Memory B cell (primary cell): ENCODE measurements at regions not wholly inside any gene's neighbourhood (a gene's known extent, or its start where the extent isn't known, plus 50 kb on each side); places are given as distances from the start of the nearest gene placed in this dataset.

Source experiments
- ATAC-seq: fragments of 150-1000 bp; cut with Tn5 transposase; 2 replicates; pipeline ENCODE4 v1.10.0; 2021; ENCODE audit warnings: low read depth, mild to moderate bottlenecking, moderate library complexity
- DNase-seq, 2 donors: peaks; one replicate each; pipeline ENCODE4 v3.0.0; 2022; ENCODE audit warnings: low spot score in 2 of 2
- H3K27ac Mint-ChIP-seq: one replicate; pipeline ENCODE4 v1.8.0; 2022; ENCODE audit warnings: mild to moderate bottlenecking, moderate library complexity, mixed read lengths
- H3K27me3 Mint-ChIP-seq: one replicate; pipeline ENCODE4 v1.8.0; 2022; ENCODE audit warnings: mixed read lengths
- H3K36me3 Mint-ChIP-seq: one replicate; pipeline ENCODE4 v1.8.0; 2022; ENCODE audit warnings: mild to moderate bottlenecking, mixed read lengths
- H3K4me1 Mint-ChIP-seq: one replicate; pipeline ENCODE4 v1.8.0; 2022; ENCODE audit warnings: mixed read lengths
- H3K4me3 Mint-ChIP-seq: one replicate; pipeline ENCODE4 v1.8.0; 2022; ENCODE audit warnings: mild to moderate bottlenecking, moderate library complexity, mixed read lengths
- H3K9me3 Mint-ChIP-seq: one replicate; pipeline ENCODE4 v1.8.0; 2022; ENCODE audit warnings: mixed read lengths

DNA sequence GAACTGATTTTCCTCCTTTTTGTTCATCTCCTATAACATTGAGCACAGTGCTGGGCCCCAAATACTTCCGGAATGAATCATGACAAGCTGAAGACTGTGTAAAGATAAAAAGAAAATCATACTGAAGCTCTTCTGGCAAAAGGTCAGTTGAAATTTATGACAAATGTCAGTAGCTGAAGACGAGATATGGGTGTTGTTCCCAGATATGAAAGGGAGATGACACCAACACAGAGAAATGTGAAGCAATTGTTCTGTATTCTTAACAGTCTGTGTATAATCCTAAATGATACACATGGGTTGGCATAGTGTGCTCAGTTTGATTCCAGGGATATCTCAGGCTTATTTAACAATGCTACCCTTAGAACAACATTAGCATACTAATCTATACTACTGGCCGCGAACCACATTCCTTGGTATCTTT is 170.5 kb upstream of the PITX2 start:
- H3K36me3 Mint-ChIP-seq, result no peaks in the 10 kb centered on the region
- DNase-seq, result no peak

DNA sequence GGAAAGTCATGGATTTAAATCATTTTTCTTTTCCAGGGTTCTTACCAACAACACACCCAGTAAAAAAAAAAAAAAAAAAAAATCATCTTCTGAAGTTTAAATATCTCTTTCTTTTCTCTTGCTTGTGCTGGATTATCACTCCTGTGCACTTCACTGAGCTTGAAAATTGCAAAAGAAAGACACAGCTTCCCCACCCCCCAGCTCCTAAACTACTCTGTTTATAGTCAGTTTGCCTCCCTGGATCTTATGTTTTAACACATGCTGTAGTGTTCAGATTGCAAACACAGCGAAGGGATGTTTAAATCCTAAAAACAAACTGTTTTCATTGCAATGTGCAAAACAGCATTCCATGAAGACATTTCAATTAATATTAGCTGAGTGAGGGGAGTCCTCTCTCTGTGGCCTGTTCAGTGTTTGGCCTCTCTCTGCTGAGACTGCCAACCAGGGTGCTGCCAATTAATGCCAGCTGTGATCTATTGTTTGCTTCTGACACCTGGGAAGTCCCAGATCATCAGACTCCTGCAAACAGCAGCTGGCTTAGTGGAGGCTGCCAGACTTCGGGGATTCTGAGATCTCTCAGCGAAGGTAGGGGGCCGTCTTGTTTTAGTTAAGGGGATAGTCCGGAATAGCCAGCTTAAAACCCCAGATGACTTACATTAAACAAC is 171.1 kb upstream of the PITX2 start:
- H3K27me3 Mint-ChIP-seq, result peaks cover 7% of the 10 kb centered on the region
- ATAC-seq (no peak), DNase-seq (no peak)
- H3K4me3 Mint-ChIP-seq, result no peak overlapping the region
- H3K27ac Mint-ChIP-seq, result no peak overlapping the region
- H3K4me1 Mint-ChIP-seq, result no peaks in the 10 kb centered on the region
- no peaks in the 10 kb centered on the region for H3K36me3 Mint-ChIP-seq
- H3K9me3 Mint-ChIP-seq, result peaks cover 1% of the 10 kb centered on the region

More for the DNA sequence above, 170.5 kb upstream of the PITX2 start:
- peaks cover 1% of the 10 kb centered on the region for H3K9me3 Mint-ChIP-seq
- H3K27ac Mint-ChIP-seq, result no peak overlapping the region
- H3K4me3 Mint-ChIP-seq, result no peak overlapping the region
- peaks cover 6% of the 10 kb centered on the region for H3K27me3 Mint-ChIP-seq
- ATAC-seq, result no peak
- no peaks in the 10 kb centered on the region for H3K4me1 Mint-ChIP-seq

DNA sequence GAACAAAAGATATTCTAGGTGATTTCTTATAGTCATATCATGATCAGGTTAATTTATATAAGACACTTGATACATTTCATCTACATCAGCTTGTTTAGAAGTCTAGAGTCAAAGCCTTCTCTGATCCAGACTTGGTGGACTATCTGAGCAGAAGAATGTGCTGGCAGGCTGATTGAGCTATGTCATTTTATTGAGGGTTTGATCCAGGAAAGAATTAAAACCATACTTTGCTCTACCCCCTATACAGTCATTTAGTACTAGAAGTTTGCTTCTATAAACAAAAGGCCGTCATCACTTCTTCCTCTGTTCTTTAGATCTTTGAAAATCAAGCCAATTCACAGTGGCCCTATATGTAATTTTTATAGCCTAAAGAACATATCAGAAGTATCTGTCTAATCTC is 173.1 kb upstream of the PITX2 start:
- H3K27me3 Mint-ChIP-seq, result peaks cover 1% of the 10 kb centered on the region
- no peaks in the 10 kb centered on the region for H3K36me3 Mint-ChIP-seq
- DNase-seq, result no peak
- no peak for ATAC-seq
- H3K27ac Mint-ChIP-seq, result no peak overlapping the region
- no peaks in the 10 kb centered on the region for H3K4me1 Mint-ChIP-seq
- no peak overlapping the region for H3K4me3 Mint-ChIP-seq
- no peaks in the 10 kb centered on the region for H3K9me3 Mint-ChIP-seq

GRCh38 chr4:110797486-110797885 is 174.6 kb upstream of the PITX2 start:
- Mint-ChIP-seq H3K4me3 (no peak overlapping the region), H3K27me3 (peaks cover 1% of the 10 kb centered on the region), H3K4me1 (no peaks in the 10 kb centered on the region), H3K27ac (no peak overlapping the region), H3K36me3 (no peaks in the 10 kb centered on the region), H3K9me3 (no peaks in the 10 kb centered on the region)
- DNase-seq (no peak), ATAC-seq (no peak)

GRCh38 chr4:110798687-110799086 is 175.8 kb upstream of the PITX2 start:
- Mint-ChIP-seq H3K27ac (no peak overlapping the region), H3K4me1 (no peaks in the 10 kb centered on the region), H3K27me3 (peaks cover 1% of the 10 kb centered on the region), H3K36me3 (no peaks in the 10 kb centered on the region), H3K9me3 (no peaks in the 10 kb centered on the region), H3K4me3 (no peak overlapping the region)
- ATAC-seq, result no peak
- DNase-seq, result no peak

DNA sequence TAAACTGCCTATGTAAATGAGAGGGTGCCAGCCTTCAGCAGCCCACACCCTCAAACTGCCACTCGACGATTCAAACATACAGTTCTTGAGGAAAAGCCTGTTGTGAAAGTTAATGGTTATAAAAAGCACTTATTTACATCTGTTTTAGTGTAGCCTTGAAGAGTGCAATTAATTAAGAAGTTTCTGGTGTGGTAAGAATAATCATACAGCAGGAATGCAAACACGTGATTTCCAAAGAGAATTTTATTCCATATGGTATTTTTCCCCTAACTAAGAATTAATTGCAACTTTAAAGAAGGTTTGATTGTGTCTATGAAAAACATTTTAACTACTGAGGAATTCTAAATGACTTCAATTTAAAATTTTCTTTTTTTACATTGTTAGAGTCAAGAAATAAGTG is 176.3 kb upstream of the PITX2 start:
- ATAC-seq, result no peak

DNA sequence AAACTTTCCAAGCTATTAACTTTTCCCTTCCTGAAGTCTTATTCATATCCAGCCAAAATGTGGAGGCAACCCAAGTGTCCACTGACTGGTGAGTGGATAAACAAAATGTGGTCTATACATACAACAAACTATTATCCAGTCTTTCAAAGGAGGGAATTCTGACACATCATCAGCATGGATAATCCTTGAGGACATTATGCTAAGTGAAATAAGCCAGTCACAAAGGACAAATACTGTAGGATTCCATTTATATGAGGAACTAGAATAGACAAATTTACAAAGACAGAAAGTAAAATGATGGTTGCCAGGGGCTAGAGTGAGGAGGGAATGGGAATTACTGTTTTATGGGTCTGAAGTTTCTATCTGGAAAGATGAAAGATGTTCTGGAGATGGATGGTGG is 178.7 kb upstream of the PITX2 start:
- no peak for ATAC-seq
- no peak overlapping the region for H3K27ac Mint-ChIP-seq
- DNase-seq, result no peak

More for the DNA sequence above, 176.3 kb upstream of the PITX2 start:
- Mint-ChIP-seq H3K36me3 (no peaks in the 10 kb centered on the region), H3K4me3 (no peak overlapping the region), H3K27me3 (peaks cover 1% of the 10 kb centered on the region), H3K9me3 (no peaks in the 10 kb centered on the region), H3K27ac (no peak overlapping the region), H3K4me1 (no peaks in the 10 kb centered on the region)
- no peak for DNase-seq

DNA sequence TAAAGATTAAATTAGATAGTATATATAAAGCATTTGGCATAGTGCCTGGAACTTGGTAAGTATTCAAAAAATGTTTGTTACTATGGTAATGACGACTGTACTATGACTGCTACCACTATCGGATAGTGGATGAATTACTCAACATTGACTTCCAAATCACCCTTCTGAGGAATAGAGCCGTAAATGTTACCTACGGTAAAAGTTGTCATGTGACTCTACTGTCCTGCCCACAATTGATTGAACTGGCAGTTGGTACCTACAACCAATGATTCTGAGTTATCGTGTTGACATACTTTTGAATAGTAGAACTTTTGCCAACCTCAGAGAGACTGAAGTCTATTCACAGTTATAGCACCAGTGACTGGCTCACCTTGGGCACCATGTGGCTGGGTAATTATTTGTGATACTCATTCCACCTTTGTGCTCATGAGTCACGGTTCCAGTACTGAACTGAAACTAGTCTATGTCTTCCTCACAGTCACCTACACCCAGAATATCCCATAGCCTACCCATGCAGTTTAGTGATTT is 185.5 kb upstream of the PITX2 start:
- ATAC-seq (no peak), DNase-seq (no peak)
- Mint-ChIP-seq H3K27ac (no peak overlapping the region), H3K27me3 (no peaks in the 10 kb centered on the region), H3K4me3 (no peak overlapping the region), H3K36me3 (no peaks in the 10 kb centered on the region), H3K4me1 (no peaks in the 10 kb centered on the region), H3K9me3 (no peaks in the 10 kb centered on the region)

More for the DNA sequence above, 178.7 kb upstream of the PITX2 start:
- Mint-ChIP-seq H3K9me3 (no peaks in the 10 kb centered on the region), H3K36me3 (no peaks in the 10 kb centered on the region), H3K4me3 (no peak overlapping the region), H3K4me1 (no peaks in the 10 kb centered on the region), H3K27me3 (peaks cover 1% of the 10 kb centered on the region)

DNA sequence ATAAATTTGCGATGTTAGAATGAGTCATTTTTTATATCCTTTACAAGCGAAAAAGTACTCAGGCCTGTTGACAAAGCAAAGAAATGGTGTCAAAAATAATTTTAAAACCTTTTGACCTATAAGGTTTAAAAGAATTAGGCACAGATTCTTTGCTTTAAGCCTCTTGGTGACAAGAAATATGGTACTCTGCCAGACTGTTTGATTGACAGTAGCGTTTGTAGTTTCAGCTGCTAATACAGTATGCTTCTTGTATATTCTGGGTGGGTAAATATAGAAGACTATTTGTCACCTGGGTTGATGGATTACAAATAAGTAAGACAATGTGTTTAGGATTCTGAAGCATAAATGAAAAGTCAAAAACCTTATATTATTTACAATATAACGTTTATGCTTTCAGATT is 193.1 kb upstream of the PITX2 start:
- no peak overlapping the region for H3K4me3 Mint-ChIP-seq
- no peak overlapping the region for H3K27ac Mint-ChIP-seq
- H3K9me3 Mint-ChIP-seq, result no peaks in the 10 kb centered on the region
- H3K4me1 Mint-ChIP-seq, result no peaks in the 10 kb centered on the region
- DNase-seq, result no peak
- H3K27me3 Mint-ChIP-seq, result no peaks in the 10 kb centered on the region
- ATAC-seq, result no peak
- no peaks in the 10 kb centered on the region for H3K36me3 Mint-ChIP-seq

DNA sequence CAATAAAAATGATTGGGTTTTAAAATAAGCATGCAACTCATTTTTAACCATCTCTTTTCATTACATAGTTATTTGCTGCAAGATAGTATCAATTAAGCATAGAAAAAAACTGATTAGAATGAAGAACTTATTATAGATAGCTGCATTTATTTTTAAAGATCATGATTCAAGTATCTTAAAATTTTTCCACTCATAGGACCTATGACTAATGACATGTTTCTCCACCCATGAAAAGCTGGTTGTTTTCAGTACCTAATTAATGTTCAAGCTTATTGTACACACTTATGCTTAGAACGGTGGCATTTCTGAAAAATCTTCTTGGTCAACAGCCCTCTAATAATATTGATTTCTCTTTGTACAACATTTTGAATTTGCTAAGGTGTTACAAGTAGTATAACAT is 193.5 kb upstream of the PITX2 start:
- no peaks in the 10 kb centered on the region for H3K36me3 Mint-ChIP-seq
- no peaks in the 10 kb centered on the region for H3K27me3 Mint-ChIP-seq
- no peaks in the 10 kb centered on the region for H3K4me1 Mint-ChIP-seq
- no peak for DNase-seq
- no peak for ATAC-seq
- no peak overlapping the region for H3K4me3 Mint-ChIP-seq
- no peak overlapping the region for H3K27ac Mint-ChIP-seq
- no peaks in the 10 kb centered on the region for H3K9me3 Mint-ChIP-seq

GRCh38 chr4:110821186-110821585 is 198.3 kb upstream of the PITX2 start:
- DNase-seq (no peak), ATAC-seq (no peak)
- H3K4me1 Mint-ChIP-seq, result no peaks in the 10 kb centered on the region
- no peak overlapping the region for H3K4me3 Mint-ChIP-seq
- H3K9me3 Mint-ChIP-seq, result no peaks in the 10 kb centered on the region
- H3K36me3 Mint-ChIP-seq, result no peaks in the 10 kb centered on the region
- no peak overlapping the region for H3K27ac Mint-ChIP-seq
- no peaks in the 10 kb centered on the region for H3K27me3 Mint-ChIP-seq

- no peak overlapping the region for H3K27ac Mint-ChIP-seq
- DNase-seq, result no peak
- H3K4me3 Mint-ChIP-seq, result no peak overlapping the region
- H3K9me3 Mint-ChIP-seq, result no peaks in the 10 kb centered on the region
- ATAC-seq, result no peak
- no peaks in the 10 kb centered on the region for H3K27me3 Mint-ChIP-seq
- no peaks in the 10 kb centered on the region for H3K4me1 Mint-ChIP-seq
- no peaks in the 10 kb centered on the region for H3K36me3 Mint-ChIP-seq
These were observed 200.4 kb upstream of the PITX2 start for GRCh38 chr4:110823251-110823650.

DNA sequence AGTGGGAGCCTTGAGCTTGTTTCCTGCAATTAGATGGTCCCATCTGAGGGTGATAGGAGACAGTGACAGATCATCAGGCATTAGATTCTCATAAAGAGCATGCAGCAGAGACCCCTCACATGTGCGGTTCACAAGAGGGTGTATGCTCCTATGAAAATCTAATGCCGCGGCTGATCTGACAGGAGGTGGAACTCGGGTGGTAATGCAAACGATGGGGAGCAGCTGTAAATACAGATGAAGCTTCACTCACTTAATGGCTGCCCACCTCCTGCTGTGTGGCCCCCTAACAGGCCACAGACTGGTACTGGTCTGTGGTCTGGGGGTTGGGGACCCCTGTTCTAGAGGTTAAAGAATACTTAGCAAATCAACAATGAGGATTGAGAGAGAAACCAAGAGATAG is 201.5 kb upstream of the PITX2 start:
- Mint-ChIP-seq H3K9me3 (no peaks in the 10 kb centered on the region), H3K27me3 (no peaks in the 10 kb centered on the region), H3K4me3 (no peak overlapping the region), H3K4me1 (no peaks in the 10 kb centered on the region), H3K36me3 (no peaks in the 10 kb centered on the region), H3K27ac (no peak overlapping the region)
- ATAC-seq, result no peak
- no peak for DNase-seq

DNA sequence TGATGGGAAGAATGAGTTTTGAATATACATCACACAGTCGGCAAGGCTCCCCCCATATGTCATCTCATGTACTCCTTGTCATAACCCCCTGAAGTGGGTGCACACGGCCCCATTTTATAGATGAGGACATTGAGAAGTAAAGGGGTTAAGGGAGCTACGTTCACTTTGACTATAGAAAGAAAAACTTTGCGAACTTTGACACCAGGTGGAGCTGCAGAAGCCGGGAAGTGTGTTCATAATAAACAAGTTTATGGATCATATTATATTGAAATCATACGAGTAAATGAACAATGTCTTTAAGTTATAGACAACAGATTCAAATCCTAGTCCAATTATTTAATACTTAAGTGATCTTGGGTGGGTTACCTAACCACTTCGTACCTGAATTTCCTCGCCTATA is 203.8 kb upstream of the PITX2 start:
- Mint-ChIP-seq H3K4me3 (no peak overlapping the region), H3K9me3 (no peaks in the 10 kb centered on the region), H3K36me3 (no peaks in the 10 kb centered on the region), H3K27ac (no peak overlapping the region), H3K27me3 (no peaks in the 10 kb centered on the region), H3K4me1 (no peaks in the 10 kb centered on the region)
- ATAC-seq (no peak), DNase-seq (no peak)

DNA sequence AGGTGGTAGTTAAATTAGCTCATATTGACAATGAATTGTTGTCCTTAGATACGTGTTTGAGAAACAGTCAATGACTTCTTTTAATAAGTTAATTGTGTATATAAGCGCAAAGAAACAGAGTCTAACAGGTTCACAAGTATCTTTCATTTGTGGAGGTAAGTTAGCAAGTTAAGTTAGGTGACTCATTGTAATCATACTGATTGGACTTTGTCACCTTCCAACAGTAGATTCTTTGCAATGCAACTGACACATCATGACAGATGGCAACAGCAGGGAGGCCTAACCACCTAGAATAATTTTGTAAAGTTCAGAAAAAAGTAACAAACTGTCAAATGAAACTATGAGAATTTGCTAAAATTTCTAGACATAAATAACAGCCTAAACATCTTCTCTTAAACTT is 207.6 kb upstream of the PITX2 start:
- Mint-ChIP-seq H3K4me3 (no peak overlapping the region), H3K9me3 (no peaks in the 10 kb centered on the region), H3K27ac (no peak overlapping the region), H3K36me3 (no peaks in the 10 kb centered on the region), H3K27me3 (no peaks in the 10 kb centered on the region), H3K4me1 (no peaks in the 10 kb centered on the region)
- ATAC-seq (no peak), DNase-seq (no peak)
